ENCODE measurements at regions not wholly inside any gene's neighbourhood (a gene's known extent, or its start where the extent isn't known, plus 50 kb on each side); places are given as distances from the start of the nearest gene placed in this dataset.
"Not testable (repeated sequence)": the region's sequence is repeated elsewhere in the genome, so short reads cannot be mapped to it uniquely, and the experiment has no call there.

DNA sequence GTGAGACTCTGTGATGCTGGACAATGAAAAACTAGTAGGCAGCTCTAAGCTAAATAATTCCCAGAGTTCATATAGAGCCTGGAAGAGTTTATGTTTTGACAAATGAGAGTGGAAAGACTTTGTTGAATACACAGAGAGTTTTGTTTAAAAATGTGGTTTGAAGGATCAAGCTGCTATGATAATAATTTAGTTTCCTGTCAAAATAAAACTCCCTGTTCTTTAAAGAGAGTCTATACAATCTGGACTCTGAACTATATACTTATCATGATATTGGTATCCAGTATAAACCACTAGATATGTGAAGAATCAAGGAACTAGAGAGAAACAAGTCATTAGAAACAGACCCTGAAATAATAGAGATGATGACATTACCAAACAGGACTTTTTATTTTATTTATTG is 158.6 kb downstream of the C4orf33 start:
- no peak for DNase-seq (ENCODE audit: low read depth)

GRCh38 chr4:129261584-129261983 is 165.6 kb downstream of the C4orf33 start:
- no peak for DNase-seq (ENCODE audit: low read depth)

- DNase-seq (ENCODE audit: low read depth), result no peak
Measured at GRCh38 chr4:129264008-129264657, 168.2 kb downstream of the C4orf33 start.

DNA sequence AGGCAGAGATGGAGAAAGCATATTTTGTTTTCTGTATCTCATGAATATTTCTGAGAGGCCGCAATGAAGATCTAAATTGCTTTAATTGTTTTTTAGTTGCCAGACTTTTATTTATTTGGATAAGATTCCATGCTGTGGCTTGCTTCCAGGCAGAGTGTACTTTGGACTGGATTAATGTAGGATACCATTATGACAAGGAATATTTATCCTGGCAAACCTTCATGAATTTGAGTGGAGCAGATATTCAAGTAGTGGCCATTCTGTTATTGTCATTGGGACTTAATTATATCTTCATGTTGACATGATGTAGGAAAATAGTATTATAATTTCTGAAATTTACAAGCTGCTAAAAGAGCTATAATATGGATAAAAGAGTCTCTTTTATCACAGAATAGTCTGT is 182.9 kb downstream of the C4orf33 start:
- no peak for DNase-seq (ENCODE audit: low read depth)

GRCh38 chr4:129282293-129282692 is 186.3 kb downstream of the C4orf33 start:
- no peak for DNase-seq (ENCODE audit: low read depth)

DNA sequence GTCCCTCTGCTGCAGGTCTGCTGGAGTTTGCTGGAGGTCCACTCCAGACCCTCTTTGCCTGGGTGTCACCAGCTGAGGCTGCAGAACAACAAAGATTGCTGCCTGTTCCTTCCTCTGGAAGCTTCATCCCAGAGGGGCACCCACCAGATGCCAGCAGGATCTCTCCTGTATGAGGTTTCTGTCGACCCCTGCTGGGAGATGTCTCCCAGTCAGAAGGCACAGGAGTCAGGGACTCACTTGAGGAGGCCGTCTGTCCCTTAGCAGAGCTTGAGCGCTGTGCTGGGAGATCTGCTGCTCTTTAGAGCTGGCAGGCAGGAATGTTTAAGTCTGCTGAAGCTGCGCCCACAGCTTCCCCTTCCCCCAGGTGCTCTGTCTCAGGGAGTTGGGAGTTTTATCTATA is 196.2 kb downstream of the C4orf33 start:
- DNase-seq (ENCODE audit: low read depth), result not testable (repeated sequence)

- no peak for DNase-seq (ENCODE audit: low read depth)
Measured at GRCh38 chr4:129314781-129315180, 218.8 kb downstream of the C4orf33 start.

GRCh38 chr4:129322920-129323319 is 227.0 kb downstream of the C4orf33 start:
- DNase-seq (ENCODE audit: low read depth), result no peak

GRCh38 chr4:129323658-129324057 is 227.7 kb downstream of the C4orf33 start:
- DNase-seq (ENCODE audit: low read depth), result no peak

DNA sequence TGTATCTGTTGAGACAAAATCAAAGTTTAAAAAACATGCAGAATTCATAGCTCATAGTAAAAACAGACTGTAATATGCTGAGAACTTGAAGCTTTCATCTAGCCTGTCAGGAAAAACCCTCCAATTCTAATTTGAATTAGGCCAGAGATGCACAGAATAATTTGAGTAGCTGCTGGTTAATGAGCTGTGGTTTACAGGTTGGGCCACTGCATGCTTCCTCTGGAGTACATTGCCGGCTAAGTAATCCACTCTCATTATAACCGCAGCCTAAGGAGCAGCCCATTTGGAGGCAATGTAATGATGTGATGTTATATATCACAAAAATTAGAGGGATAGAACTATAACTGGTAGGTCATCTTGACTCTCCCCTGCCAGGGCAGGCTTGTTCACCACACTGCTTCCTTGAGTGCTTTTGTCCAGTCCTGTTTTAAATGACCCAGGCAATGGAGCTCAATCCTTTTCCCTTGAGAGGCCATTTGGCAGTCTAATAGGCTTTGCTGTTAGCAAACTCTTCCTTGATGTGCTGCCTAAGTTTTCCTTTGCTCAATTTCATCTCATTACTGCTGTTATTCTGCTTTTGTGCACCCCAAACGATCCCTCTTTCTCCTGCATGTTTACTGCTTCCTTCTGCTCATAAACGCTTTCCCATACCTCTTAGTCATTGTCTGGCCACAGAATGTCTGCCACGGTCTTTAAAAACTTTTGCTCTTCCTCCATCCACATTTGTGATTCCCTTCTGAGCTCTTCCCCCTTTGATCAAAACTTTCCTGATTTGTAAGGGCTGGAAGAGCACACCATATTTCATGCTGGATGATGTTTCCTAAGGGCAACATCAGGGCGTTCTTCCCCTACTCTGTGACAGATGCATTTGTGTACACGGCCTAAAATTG is 230.9 kb downstream of the C4orf33 start:
- no peak for DNase-seq (ENCODE audit: low read depth)

DNA sequence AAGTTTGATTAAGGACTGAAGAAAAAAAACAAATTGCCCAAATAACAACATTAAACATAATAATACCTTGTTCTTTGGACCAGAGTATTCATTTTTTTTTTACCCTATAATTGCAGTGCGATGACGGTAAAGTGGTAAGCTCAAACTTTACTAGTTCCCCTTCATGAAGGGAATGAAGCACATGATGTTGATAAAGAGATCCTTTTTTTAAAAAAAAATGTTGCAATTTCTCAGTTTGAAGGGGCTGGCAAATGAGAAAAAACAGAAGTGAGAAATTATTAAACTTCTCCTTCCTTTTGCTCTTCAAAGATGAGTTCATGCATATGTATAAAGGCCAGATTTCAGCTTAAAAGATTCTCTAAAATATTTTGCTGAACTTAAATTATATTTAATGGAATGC is 231.7 kb downstream of the C4orf33 start:
- no peak for DNase-seq (ENCODE audit: low read depth)

DNA sequence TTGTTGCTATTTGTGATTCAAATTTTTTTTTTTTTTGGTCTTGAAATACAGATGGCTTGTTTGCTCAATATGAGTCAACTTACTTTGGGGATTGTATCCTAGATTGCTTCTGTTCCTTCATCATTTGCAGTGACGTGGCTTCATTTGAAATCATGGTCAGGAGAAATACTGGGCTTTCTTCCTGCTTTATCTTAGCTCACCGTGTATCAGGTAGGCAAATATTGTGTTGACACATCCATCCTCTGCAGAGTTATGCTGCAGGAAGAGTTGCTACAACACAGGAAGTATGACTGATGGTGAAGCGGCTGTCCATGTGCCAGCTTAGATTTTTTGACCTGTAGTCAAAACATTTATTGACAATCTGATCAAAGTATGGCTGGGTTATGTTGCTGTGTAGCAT is 232.2 kb downstream of the C4orf33 start:
- DNase-seq (ENCODE audit: low read depth), result no peak

DNA sequence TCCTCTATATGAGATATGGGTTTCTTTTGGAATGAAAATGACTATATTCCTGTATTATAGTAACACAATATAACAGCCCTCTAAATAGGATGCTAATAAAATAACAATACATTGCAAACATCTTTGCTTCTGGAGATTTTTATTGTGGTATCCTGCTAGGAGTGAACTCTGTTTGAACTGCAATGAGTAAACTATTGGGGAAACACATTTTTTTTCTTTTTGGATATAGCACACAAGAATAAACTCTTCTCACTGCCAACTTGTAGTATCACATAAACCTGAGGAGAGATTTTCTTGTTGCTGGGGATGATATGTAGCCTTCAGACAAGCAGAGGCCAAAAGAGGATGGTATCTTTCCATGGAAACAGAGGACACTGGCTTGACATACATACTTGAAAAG is 238.2 kb downstream of the C4orf33 start:
- DNase-seq (ENCODE audit: low read depth), result no peak

GRCh38 chr4:129335276-129335675 is 239.3 kb downstream of the C4orf33 start:
- DNase-seq (ENCODE audit: low read depth), result no peak

- DNase-seq (ENCODE audit: low read depth), result no peak
Measured at GRCh38 chr4:129335818-129336217, 239.9 kb downstream of the C4orf33 start.

DNA sequence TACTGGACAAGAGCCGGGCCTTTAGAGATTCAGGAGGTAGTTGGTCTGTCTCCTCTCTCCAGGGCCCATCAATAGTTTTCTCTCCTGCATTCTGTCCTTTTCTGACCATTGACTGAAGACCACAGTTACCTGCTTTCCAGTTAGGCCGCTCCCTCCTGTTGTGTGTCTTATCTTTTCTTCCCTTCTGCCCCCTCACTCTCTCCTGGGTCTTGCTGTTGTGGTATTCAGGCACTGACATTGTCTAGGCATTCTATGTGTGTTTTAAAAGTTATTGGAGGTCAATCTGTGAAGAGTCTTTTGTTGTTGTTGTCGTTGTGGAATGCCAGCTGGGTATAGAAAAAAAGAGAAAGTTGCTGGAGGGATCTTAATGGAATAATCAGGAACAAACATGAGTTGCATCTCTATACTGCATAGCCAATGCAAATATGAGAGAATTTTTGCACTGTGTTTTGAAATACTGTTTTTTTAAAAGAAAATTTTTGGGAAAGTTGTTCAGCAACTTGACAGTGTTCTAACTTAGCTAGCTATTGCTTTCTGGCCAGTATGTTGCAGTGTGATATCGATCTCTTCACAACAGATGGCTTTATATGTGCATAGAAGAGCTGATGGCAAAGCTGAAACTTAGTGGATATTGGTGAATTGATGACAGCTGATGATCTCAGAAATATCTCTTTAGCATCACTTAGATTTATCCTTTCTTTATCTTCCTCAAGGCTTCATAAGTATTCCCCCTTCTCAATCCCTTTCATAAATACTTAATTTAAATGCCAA is 240.7 kb downstream of the C4orf33 start:
- DNase-seq (ENCODE audit: low read depth), result no peak

- DNase-seq (ENCODE audit: low read depth), result no peak
Measured at GRCh38 chr4:129337228-129337620, 241.3 kb downstream of the C4orf33 start.

- DNase-seq (ENCODE audit: low read depth), result peak; percentile 62
Measured at GRCh38 chr4:129342819-129343408, 247.0 kb downstream of the C4orf33 start.

GRCh38 chr4:129344058-129344457 is 248.1 kb downstream of the C4orf33 start:
- DNase-seq (ENCODE audit: low read depth), result no peak

DNA sequence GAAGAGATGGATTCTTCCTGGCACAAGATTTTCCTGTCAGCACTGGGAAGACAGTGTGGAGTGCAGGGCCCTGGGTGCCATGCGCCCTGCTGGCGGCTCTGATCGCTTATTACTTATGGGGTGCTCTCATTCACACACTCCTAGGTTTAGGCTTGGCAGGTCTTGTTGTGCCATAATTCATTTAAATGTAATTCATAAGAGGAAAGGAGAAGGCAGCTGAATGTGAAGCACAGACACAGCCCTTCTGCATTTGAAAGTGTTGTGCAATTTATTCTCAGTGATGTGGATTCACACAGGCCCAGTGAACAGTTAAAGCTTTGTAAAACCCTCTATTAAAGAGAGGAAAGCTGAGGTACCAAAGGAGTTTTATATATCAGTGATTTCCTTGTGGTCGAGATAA is 249.7 kb downstream of the C4orf33 start:
- DNase-seq (ENCODE audit: low read depth), result no peak

GRCh38 chr4:129346036-129346435 is 250.1 kb downstream of the C4orf33 start:
- DNase-seq (ENCODE audit: low read depth), result no peak

- no peak for DNase-seq (ENCODE audit: low read depth)
Measured at GRCh38 chr4:129346734-129347133, 250.8 kb downstream of the C4orf33 start.

All from GM04503 (cell line).